Mammary epithelial cell (primary cell): ENCODE measurements at regions not wholly inside any gene's neighbourhood (a gene's known extent, or its start where the extent isn't known, plus 50 kb on each side); places are given as distances from the start of the nearest gene placed in this dataset.

ENCODE experiments used
- CTCF ChIP-seq, 2 donors: IDR thresholded peaks in 1 of 2; conservative IDR thresholded peaks in 1 of 2; 2 replicates each; pipeline ENCODE4 v1.5.1; 2011 to 2012; ENCODE audit warnings: inconsistent platforms in 2 of 2, low read length in 2 of 2, mild to moderate bottlenecking in 2 of 2, control low read depth in 1 of 2, low read depth in 1 of 2; ENCODE audit not compliant: insufficient read depth in 1 of 2; ENCODE audit errors: extremely low read depth in 1 of 2
- EZH2 ChIP-seq: IDR thresholded peaks from 2 replicates; pipeline ENCODE4 v1.6.1; 2012; ENCODE audit warnings: low read length, inconsistent platforms, borderline replicate concordance

GRCh38 chr9:21684231-21684630 is 118.2 kb upstream of the MTAP start:
- TF ChIP-seq CTCF (conservative IDR thresholded peaks at IDR 0.05 in 1 of 2, IDR thresholded peaks at IDR 0.05 in 1 of 2; ENCODE audit: extremely low read depth in 1 of 2, insufficient read depth in 1 of 2, low read depth in 1 of 2, low read length in 2 of 2) = no peak
- TF ChIP-seq EZH2 = no peak
